Activated naive CD4-positive, alpha-beta T cell treated with Interleukin-2 at 50 U/mL for 16 hours (primary cell): ENCODE measurements at regions not wholly inside any gene's neighbourhood (a gene's known extent, or its start where the extent isn't known, plus 50 kb on each side); places are given as distances from the start of the nearest gene placed in this dataset.
"Not testable (repeated sequence)": the region's sequence is repeated elsewhere in the genome, so short reads cannot be mapped to it uniquely, and the experiment has no call there.

Source experiments
- DNase-seq: peaks from one replicate; pipeline ENCODE4 v3.0.0-alpha.2; 2020

DNA sequence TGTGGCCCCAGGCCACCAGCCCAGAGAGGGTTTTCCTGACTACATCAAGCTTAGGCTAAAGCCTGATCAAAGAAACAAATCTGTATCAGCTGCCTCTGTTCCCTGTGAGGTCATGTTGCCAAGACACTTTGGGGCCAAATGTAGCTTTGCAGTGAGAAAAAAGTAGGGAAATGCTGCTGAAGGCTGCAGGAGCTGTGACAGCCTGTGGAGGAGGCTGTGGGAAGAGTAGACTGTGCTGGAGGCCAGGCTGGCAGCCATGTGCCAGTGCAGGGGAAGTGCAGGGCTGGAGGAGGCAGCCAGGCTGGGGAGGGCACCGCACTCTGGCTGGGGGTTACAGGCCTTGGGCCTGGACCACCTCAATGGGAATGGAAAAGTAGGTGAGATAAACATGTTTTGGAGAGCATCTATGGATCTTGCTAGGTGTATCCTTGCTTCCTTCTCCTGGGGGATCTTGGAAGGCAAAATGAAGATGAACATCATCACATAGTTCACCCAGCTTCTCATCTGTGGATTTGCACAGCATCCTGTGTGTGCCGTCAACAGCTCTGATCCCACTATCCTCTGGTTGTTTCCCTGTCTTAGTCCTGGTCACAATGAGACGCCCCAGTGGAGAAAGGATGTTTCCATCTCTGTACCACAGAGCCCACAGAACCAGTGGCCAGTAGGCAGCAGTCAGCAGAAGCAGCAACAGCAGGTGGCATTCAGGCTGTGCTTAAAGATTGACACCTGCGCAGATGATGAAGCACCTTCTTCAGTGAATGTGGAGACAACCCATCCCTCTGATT, 103.8 kb upstream of the COPS8 start:
- no peak for DNase-seq

DNA sequence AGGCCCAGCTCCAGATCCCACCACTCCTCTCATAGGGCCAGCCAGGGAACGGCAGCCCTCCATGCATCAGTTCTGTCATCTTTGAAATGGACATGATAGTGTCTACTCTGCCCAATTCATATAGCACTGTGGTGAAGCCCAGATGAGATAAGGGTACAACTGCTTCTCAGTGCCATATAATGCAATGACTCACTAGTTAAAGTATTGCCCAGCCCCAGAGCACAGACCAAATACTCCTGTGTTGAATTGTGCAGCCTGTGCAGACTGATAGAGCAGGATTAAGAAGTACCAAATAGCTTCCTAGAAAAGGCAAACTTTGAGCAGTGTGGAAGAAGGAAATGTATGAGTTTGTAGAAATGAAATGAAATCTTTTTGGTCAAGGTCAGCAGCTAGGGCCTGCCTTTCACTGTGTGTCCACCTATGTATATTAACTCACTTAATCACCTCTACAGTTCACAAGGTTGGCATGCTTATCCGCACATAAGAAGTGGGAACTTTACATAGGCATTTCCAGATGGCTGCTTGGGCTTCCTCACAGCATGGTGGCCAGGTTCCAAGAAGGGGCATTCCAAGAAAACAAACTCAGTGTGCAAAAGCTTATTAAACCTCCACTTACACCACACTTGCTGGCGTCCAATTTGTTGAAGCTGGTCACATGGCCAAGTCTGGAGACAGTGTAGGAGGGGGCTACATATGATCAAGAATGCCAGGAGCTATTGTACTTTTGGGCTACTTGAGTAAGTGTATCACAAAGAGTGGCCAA, 102.8 kb upstream of the COPS8 start:
- DNase-seq, result no peak

DNA sequence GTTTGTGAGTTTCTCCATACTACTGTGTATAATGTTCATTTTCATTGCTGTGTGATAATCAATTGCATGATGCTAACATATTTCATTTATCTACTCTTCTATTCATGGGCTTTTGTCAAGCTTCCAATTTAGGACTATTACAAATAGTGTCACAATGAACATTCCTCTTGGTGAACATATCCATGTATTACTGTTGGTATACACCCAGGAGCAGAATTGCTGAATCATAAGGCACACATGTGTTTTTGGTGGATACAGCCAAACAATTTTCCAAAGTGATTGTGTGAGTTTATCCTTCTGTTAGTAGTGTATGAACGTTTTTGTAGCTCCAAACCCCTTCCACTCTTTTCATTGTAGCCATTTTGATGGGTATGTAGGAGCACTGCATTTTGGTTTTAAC, 101.6 kb upstream of the COPS8 start:
- DNase-seq, result no peak

DNA sequence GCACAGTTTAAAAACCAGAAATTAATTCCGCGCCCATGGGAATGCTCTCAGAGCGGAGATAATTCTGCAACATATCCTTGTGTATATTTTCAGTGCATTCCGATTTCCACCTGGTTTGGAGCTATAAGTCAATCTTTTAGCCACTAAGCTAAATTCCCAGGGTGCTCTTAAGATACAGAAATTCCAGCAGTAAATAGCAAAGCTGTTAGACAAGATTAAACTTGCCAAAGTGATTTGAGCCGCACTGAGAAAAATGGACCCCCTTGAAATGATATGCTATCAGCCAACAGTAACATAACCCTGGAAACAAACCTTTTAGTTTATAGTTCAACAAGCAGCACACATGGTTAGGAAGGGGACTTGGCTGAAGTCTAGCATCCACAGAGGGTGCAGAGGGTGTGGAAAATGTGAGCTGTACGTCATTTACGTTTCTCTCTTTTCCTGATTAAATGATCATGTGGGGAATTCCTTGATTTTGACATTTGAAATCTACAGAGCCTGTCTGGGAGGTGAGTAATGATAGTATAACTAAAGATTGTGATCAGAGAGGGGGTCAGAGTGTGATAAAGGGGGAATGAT, 99.8 kb upstream of the COPS8 start:
- DNase-seq, result no peak

DNA sequence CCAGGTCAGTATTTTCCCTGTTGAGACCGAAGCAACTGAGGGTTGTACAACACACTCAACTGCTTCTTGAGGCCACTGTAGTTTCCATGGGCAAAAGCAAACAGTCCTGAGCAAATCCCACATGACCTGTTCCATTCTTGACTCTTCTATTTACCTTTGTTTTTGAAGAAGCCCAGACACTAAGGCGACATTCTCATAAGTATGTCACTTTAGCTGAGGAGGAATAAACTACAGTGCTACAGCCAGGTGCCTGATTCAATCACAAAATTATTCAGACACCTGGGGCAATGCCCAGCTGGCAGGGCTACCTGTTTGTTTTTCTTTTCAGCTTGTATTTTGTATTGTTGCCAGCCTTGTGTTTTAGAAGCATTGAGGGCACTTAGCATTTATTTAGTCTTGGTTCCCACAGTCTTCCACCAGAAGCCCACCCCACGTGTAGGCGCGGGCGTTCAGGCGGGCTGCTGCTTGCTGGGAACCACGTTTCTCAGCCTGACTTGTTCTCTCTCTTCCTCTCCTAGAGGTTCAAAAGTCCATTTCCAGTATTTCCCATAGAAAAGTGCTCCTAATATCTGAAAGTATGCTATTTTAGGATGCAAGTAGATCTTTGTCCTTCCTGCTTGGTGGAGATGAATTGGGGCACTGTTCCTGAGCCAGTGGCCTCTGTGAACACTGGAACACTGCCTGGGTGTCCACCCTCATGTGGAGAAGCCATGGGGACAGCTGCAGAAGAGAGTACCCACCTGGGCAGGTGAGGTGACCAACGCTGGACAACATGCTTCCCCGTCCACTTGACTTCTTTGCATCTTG, 99.0 kb upstream of the COPS8 start:
- DNase-seq, result no peak

DNA sequence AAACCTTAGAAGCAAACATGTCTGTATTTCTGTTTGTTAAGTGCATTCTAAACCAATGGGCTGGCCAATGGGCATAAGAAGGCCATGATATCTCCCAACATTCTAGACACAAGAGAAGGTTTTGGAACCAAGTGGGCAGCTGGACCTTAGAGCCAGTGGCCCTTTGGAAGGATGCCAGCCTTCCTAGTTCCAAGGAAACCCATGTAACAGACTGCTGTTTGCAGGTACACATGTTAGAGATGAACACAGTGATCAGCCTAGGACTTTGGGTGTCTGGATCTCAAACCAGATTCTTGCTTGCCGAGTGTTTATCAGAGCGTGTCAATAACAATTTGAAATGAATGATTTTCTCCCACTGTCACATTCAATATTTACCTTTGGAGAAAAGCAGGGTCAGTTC, 97.5 kb upstream of the COPS8 start:
- no peak for DNase-seq

DNA sequence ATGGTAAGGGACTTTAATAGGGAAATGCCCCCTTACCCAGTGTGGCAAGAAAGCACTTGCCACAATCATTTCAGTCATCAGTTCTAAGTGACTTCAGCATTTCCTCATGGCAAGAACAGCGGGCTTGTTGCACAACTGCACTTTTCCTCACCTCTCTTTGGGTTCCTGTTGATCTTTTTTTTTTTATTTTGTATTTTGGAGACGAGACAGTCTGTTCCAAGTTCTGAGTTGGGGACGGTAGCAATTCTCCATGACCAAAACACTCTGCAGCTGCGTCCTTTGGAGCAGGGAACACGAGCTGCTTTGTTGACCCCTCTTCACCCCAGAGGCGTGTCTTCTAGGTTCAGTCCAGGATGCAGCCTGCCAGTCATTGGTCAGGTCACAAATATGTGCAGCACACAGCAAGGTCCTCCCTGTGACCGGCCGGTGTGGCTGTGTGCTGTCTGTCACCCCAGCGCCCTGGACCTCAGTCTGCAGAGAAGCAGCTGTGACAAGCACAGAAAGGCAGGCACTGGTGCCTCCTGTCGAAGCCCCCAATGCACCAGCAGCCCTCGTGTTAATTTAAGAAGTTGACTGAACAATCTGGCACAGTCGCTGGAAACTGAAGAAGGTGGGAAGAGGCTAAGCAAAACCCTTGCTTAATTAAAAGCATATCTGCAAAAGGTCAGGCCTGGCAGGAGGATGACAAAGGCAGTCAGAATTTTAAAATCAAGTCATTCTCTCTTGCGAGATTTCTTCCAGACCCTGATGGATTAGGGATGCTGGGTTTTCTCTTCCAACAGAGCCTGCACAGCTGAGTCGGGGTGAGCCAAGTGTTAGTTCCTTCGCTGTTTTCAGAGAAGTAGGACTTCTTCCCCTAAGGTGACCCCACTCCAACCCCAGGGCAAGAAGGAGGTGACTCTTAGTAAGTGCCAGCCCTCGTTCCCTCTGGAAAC, 96.7 kb upstream of the COPS8 start:
- no peak for DNase-seq

DNA sequence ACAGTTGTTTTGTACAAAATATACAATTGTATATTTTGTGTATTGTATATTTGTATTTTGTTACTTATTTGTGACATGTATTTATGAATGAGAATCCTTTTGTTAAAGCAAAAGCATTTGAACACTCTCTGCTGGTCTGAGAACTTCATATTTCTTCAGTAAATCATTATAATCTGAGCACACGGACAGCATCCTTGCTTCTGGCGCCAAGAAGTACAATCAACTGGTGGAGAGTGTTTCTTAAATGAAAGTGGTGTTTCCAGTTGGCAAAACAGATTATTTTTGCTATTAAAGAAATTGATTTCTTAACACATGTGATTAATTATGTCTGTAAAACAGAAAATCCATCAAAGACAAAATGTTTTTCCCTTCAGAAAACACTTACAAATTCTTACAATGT, 95.1 kb upstream of the COPS8 start:
- DNase-seq, result no peak

DNA sequence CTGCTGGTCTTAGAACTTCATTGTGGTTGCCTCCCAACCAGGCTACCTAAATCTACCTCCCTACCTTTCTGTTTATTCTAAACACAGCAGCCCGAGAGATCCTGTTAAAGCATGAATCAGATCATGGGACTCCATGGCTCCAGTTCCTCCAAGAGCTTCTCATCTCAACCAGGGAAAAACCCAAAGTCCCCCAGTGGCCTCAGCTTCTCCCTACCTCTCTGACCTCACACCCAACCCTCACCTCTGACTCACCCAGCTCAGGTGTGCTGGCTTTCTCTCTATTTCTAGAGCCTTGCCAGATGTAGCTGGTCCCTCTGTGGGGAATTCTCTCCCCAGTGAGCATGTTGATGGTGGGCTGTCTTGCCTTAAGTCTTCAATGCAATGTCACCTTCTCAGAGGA, 93.8 kb upstream of the COPS8 start:
- DNase-seq, result no peak

DNA sequence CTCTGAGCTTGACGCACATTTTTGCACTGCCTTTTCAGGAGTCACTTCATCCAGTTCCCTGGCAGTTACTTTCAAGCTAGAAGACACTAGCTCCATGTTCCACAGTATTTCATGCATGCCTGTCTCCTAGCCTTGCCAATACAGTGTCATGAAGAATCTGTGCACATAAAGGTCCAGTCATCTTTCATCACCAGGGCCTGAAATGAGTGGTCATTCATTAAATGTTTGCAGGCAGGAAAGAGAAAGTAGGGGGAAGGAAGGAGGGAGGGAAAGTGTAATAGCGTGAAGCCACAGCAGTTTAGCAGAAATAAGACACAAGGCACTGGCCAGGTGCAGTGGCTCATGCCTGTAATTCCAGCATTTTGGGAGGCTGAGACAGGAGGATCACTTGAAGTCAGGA, 92.4 kb upstream of the COPS8 start:
- no peak for DNase-seq

DNA sequence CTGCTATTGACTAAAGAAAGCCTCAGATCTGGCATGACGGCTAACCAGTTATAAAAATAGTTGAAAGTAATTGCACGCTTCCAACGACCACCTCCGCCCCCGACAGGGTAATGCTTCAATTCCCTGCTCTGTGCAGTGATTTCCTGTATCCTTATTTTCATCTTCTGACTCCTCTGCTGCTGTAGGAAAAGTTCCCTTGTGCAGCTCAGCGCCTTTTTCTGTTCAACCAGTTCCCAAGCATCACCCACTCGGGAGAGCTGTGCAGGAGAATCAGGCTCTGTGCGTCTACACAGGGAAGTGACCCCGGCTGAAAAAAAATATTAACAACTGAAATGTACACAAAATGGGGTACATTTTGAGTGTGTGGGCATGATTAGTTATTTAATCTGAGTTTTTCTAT, 91.3 kb upstream of the COPS8 start:
- no peak for DNase-seq

DNA sequence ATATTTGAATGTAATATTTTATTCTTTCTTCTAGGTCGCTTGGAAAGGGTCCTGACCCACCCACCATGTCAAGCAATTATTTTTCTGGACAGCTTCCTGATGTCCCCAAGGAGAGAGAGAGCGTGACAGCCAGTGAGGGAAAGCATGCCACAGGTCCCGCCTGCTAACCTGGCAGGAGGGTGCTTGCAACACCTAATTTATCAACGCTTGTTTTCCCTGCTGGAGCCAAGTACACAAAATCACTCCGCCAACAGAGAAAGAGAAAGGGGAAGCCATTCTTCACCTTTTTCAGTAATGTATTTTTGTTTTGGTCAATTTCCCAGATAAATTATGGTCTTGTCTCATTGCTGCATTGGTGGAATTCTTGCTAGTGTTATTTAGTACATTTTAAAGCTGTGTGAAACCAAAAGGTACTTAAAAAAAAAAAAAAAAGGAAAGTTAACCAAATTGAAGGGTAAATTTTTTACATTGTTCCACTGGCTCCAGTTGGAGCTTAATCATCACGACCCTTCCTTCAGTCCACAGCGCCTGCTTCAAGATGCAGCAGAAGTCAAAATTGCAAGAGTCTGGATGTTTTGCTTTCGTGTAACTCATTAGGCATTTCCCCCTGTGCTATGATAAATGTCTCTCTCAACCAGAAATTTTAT, 88.5 kb upstream of the COPS8 start:
- no peak for DNase-seq

DNA sequence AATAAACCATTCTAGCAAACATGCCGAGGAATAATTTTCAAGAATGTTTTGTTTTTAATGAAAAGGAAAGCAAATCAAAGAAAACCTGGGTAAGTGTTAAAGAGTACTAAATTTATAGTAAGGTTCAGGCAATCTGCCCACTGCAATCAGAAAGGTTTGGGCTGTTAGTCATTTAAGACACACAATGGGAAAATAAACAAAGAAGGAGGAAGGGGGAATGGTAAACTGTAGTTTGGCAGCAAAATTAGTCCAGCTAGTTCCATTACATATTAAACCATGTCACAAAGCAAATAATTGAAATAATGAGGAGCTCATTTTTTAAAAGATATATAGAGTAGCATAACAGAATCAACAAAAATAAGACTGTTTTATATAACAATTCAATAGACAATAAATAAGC, 87.5 kb upstream of the COPS8 start:
- no peak for DNase-seq

DNA sequence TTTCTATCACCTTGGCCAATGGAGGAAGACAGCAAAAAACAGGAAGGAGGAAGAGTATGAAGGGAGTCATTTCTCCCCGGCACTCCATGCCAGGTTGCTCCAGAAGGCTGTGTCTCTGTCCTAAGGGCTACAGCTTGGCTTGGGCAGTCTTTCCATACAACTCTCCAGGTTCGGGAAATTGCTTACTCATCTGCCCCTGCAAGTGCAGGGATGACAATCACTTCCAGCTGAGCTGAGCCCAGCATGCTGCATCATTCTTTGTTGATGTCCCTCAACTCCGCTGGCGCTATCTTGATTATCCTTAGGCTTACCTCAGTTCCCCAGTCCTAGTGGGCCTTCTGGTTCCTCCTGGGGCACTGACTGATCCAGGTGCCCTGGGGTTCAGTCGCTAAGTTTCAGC, 86.9 kb upstream of the COPS8 start:
- no peak for DNase-seq

DNA sequence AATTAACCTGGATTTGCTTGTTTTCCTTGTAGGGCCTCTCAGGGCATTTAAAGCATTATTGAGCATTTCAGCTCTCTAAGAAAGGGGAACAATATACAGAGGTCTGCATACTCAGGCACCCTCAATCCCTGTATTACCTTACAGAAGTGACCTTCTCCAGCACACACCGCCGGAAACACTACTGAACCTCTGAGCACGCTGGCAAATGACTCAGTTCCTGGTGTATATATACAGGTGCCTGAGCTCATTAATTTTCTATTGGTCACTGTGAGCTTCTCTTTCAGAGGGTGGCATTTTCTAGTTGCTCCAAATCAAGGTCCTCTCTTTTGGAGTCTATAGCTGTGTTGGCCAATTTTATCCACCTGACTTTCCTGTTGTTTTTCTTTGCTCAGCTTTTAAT, 85.2 kb upstream of the COPS8 start:
- no peak for DNase-seq

DNA sequence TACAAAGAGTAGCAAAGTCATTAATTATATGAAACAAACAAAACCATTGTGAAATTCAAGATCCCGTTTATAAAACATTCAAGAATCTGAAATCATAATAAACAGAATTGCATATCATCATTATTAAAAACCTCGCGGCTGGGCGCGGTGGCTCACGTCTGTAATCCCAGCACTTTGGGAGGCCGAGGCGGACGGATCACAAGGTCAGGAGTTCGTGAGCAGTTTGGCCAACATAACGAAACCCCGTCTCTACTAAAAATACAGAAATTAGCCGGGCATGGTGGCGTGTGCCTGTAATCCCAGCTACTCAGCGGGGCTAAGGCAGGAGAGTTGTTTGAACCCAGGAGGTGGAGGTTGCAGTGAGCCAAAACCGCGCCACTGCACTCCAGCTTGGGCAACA, 80.3 kb upstream of the COPS8 start:
- DNase-seq, result not testable (repeated sequence)

DNA sequence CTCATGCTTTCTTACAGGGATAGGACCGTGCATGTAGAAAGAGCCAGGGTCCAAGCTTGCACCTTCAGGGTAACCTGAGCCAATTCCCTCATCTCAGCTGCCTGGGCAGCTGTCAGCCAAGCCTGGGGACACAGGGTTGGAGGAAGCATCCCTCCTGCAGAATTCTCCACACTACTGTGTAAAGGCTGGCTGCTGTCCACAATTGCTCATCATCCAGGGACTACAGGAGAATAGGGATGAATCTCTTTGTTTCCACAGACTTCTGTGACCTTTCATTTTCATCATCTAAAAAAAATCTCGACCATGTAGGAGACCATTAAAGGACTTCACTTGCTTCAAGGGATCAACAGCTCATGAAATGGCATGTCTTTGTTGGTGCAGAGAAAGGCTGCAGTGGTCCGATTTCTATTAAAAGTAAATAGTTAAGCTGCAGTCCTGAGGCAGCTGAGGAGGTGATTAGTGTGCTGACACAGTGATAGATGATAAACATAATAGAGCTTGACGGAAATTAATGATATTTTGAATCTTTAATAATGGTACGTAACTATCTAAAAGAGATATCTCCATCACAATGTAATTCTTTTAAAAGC, 74.4 kb upstream of the COPS8 start:
- no peak for DNase-seq

DNA sequence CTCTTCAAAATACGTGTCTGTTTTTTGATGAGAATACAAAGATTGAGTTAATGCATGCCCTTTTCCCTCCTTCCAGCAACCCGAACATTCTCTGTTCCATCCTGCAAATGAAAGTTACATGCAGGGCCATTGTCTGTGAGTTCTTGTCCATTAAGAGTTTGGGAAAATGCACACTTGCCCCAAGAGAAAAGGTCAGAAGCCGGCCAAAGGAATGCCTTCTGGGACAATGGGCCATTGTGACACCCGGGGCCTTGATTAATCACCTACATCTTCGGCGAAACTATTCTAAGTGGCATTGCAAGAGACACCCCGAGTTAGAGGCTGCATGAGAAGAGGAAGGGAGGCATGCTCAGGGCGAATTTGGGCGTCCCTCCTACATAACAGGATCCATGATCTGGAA, 73.7 kb upstream of the COPS8 start:
- no peak for DNase-seq

DNA sequence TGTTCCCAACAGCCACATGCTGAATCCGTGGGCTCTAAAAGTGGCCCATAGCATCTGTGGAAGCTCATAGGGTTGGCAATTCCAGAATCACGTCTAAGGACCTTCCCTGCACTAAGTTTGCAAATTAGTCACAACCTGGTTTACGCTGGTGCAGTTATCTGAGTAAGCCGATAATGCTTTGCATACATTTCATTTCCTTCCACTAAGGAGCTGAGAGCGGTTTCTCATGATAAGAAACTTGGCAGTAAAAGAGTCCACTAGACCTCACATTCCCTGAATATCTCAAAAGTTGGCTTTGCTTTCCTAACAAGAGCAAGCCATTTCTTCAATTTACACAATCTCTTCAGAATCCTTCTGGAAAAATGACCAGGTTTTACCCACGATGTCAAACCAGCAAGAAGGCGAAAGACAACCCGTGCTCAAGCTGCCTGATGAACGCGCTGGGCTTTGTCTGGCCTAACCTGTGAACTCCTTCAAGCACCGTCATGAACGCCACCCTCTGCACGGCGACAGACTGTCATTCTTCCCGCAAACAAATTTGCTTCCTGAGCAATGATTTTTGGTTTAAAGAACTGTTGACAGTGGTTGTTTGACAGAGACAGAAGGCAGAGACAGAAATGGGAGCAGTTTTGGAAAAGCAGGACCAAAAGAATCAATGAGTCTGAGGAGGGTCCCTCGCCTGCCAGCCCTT, 73.0 kb upstream of the COPS8 start:
- no peak for DNase-seq

DNA sequence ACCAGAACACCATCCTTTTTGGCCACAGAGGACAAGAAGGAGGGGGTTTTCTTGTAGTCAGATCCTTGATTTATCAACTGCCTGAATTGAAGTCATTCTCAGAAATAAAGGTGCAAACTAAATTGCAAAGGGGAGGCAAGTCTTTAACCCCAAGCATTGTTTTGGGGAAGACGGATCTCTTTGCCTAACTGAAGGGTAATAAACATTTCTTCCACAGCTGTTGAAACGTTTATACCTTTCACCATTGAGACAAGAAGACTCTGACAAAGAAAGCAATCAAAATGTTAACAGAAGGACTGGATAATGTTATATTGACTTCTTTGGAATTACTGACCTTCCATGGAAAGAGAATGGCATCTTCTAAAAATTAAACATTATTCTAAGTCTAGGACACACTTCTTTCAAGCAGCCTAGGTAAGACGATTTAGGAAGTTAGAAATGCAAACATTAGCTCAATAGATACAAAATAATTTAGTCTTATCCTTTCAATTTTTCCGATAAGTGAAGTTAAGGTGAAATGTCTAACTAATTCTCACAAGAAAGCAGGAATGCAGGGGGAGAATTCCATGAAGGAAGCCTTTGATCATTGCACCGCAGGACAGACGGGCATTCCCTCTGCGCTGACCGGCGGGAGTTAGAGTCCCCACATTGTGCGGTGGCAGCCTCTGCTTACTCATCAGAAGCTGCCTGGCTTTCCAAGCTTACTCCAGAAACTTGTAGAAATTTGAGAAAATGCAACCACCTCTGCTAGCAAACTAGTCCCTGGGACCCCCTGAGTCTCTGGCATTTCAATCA, 69.4 kb upstream of the COPS8 start:
- no peak for DNase-seq
